ENCODE measurements at regions not wholly inside any gene's neighbourhood (a gene's known extent, or its start where the extent isn't known, plus 50 kb on each side); places are given as distances from the start of the nearest gene placed in this dataset.

GRCh38 chr1:73500154-73500553 lies 697.8 kb downstream of the LRRIQ3 start:
- intact Hi-C loops (cut with DNase I; ENCODE audit: low total_unique reads): no loop called here
- no peak for TF ChIP-seq CTCF (IDR thresholded peaks at IDR 0.05)
- no peak for TF ChIP-seq POLR2A (IDR thresholded peaks at IDR 0.05)
- Histone ChIP-seq H3K36me3 (no peaks in the 10 kb centered on the region), H3K27me3 (no peaks in the 10 kb centered on the region), H3K27ac (no peak overlapping the region), H3K9me3 (no peaks in the 10 kb centered on the region), H3K4me1 (no peaks in the 10 kb centered on the region), H3K4me3 (no peak overlapping the region)
- DNase-seq: no peak

- intact Hi-C loops (cut with DNase I; ENCODE audit: low total_unique reads): no loop called here
- Histone ChIP-seq H3K4me1 (no peaks in the 10 kb centered on the region), H3K27me3 (no peaks in the 10 kb centered on the region), H3K27ac (no peak overlapping the region), H3K4me3 (no peak overlapping the region), H3K36me3 (no peaks in the 10 kb centered on the region), H3K9me3 (no peaks in the 10 kb centered on the region)
- DNase-seq: no peak
- TF ChIP-seq CTCF (IDR thresholded peaks at IDR 0.05) (no peak), POLR2A (IDR thresholded peaks at IDR 0.05) (no peak)
Measured at GRCh38 chr1:73499671-73500070, 698.3 kb downstream of the LRRIQ3 start.

- no peaks in the 10 kb centered on the region for H3K36me3 ChIP-seq
- H3K4me3 ChIP-seq: no peak overlapping the region
- TF ChIP-seq POLR2A (IDR thresholded peaks at IDR 0.05): no peak
- no peak for TF ChIP-seq CTCF (IDR thresholded peaks at IDR 0.05)
- H3K27ac ChIP-seq: no peak overlapping the region
- H3K9me3 ChIP-seq: no peaks in the 10 kb centered on the region
- no peak for DNase-seq
- no peaks in the 10 kb centered on the region for H3K27me3 ChIP-seq
- intact Hi-C loops (cut with DNase I; ENCODE audit: low total_unique reads): no loop called here
- no peaks in the 10 kb centered on the region for H3K4me1 ChIP-seq
Measured at GRCh38 chr1:73491621-73492020, 706.4 kb downstream of the LRRIQ3 start.

- intact Hi-C loops (cut with DNase I; ENCODE audit: low total_unique reads): no loop called here
- Histone ChIP-seq H3K27ac (no peak overlapping the region), H3K27me3 (no peaks in the 10 kb centered on the region), H3K36me3 (no peaks in the 10 kb centered on the region), H3K4me1 (no peaks in the 10 kb centered on the region), H3K9me3 (no peaks in the 10 kb centered on the region), H3K4me3 (no peak overlapping the region)
- no peak for DNase-seq
- TF ChIP-seq POLR2A (IDR thresholded peaks at IDR 0.05) (no peak), CTCF (IDR thresholded peaks at IDR 0.05) (no peak)
Measured at GRCh38 chr1:73475316-73475870, 722.6 kb downstream of the LRRIQ3 start.

- TF ChIP-seq CTCF (IDR thresholded peaks at IDR 0.05) (no peak), POLR2A (IDR thresholded peaks at IDR 0.05) (no peak)
- no peaks in the 10 kb centered on the region for H3K4me1 ChIP-seq
- no peak overlapping the region for H3K4me3 ChIP-seq
- no peak for DNase-seq
- H3K36me3 ChIP-seq: no peaks in the 10 kb centered on the region
- intact Hi-C loops (cut with DNase I; ENCODE audit: low total_unique reads): no loop called here
- H3K27me3 ChIP-seq: no peaks in the 10 kb centered on the region
- H3K9me3 ChIP-seq: no peaks in the 10 kb centered on the region
- H3K27ac ChIP-seq: no peak overlapping the region
Measured at GRCh38 chr1:73472810-73473209, 725.2 kb downstream of the LRRIQ3 start.

Data from uterus (tissue), 3 donors.